ENCODE measurements at regions not wholly inside any gene's neighbourhood (a gene's known extent, or its start where the extent isn't known, plus 50 kb on each side); places are given as distances from the start of the nearest gene placed in this dataset.

- ChIA-PET POLR2A (no interaction called here), CTCF (no interaction called here)
- no peak overlapping the region for H3K4me3 ChIP-seq (ENCODE audit: low read depth, low read length)
- H3K27ac ChIP-seq (ENCODE audit: extremely low read depth, low read depth, low read length), result no peak overlapping the region
- H3K4me1 ChIP-seq (ENCODE audit: control insufficient read depth, insufficient read depth, low read length), result no peaks in the 10 kb centered on the region
- H3K36me3 ChIP-seq (ENCODE audit: control insufficient read depth in 2 of 2, insufficient read depth in 1 of 2, low read length in 2 of 2), result no peaks in the 10 kb centered on the region
- H3K9me3 ChIP-seq (ENCODE audit: control insufficient read depth, insufficient read depth, low read depth, low read length), result no peaks in the 10 kb centered on the region
- TF ChIP-seq ZBTB21 (tag by site-specific recombination; IDR thresholded peaks at IDR 0.05) (no peak), SCRT1 (tag by site-specific recombination; IDR thresholded peaks at IDR 0.05; ENCODE audit: borderline replicate concordance) (no peak), ZNF184 (tag by site-specific recombination; IDR thresholded peaks at IDR 0.05) (no peak), ZNF785 (tag by site-specific recombination; IDR thresholded peaks at IDR 0.05) (no peak), ZNF660 (tag by site-specific recombination; IDR thresholded peaks at IDR 0.05) (no peak), ZXDB (tag by site-specific recombination; IDR thresholded peaks at IDR 0.05) (no peak), TRIM28 (IDR thresholded peaks at IDR 0.05; ENCODE audit: borderline replicate concordance, low read length) (no peak), ZNF138 (tag by site-specific recombination; IDR thresholded peaks at IDR 0.05; ENCODE audit: borderline replicate concordance) (no peak), ZNF571 (tag by site-specific recombination; IDR thresholded peaks at IDR 0.05) (no peak), ZNF501 (tag by site-specific recombination; IDR thresholded peaks at IDR 0.05) (no peak), ZNF776 (tag by site-specific recombination; IDR thresholded peaks at IDR 0.05; ENCODE audit: borderline replicate concordance) (no peak), ZNF777 (tag by site-specific recombination; IDR thresholded peaks at IDR 0.05; ENCODE audit: borderline replicate concordance) (no peak), PRDM1 (tag by site-specific recombination; IDR thresholded peaks at IDR 0.05) (no peak), ZNF366 (tag by site-specific recombination; conservative IDR thresholded peaks at IDR 0.05) (no peak), SP7 (tag by site-specific recombination; IDR thresholded peaks at IDR 0.05) (no peak), PRDM2 (tag by site-specific recombination; IDR thresholded peaks at IDR 0.05; ENCODE audit: borderline replicate concordance) (no peak), ZNF354C (tag by site-specific recombination; IDR thresholded peaks at IDR 0.05; ENCODE audit: borderline replicate concordance, low read depth) (no peak), ZNF2 (tag by site-specific recombination; IDR thresholded peaks at IDR 0.05) (no peak), PATZ1 (tag by site-specific recombination; IDR thresholded peaks at IDR 0.05) (no peak), ZSCAN18 (tag by site-specific recombination; IDR thresholded peaks at IDR 0.05) (no peak)
Observed at GRCh38 chr14:46233786-46234185, 417.8 kb downstream of the RPL10L start.
